ENCODE measurements at regions not wholly inside any gene's neighbourhood (a gene's known extent, or its start where the extent isn't known, plus 50 kb on each side); places are given as distances from the start of the nearest gene placed in this dataset.
A peak's percentile ranks its signal among the peaks of the same experiment; 100 is the strongest.

DNA sequence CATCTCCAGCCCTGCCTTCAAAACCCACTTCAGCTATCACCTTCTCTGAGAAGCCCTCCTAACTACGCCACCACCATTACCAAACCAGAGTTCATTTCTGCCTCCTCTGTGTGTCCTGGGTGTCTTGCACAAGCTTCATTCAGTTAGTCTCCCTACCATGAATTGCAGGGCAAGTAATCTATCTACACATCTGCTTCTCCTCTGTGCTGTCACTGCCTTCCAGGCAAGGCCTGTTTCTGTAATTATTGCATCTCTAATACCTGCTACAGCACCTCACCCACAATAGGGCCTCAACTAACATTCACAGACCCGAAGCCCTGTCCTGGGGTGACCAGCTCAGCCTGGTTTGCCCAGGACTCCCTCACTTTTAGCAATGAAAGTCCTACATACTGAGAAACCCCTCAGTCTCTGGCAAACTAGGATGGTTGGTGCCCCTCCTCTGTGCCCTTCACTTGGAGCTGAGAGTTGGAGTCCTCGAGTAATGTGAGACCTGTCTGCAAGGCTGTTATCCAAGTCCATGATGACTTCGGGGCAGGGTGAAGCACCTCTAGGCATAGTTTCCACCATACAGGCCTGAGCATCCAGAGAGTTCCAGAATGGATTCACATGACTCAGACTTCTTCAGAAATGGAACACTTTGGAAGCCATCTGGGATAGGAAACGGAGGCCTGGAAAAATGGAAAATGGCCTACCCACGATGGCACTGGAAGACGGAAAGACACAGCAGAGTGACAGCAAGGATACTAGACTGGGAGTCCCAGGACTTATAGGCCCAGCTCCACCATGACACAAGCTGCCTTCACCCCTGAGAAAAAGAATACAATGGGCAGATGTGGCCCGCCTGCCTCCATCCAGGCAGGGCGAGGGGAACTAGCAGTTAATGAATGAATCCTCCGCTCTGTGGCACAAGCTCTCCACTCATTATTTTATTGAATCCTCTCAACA lies 269.3 kb downstream of the BUD13 start:
- no peak for DNase-seq

DNA sequence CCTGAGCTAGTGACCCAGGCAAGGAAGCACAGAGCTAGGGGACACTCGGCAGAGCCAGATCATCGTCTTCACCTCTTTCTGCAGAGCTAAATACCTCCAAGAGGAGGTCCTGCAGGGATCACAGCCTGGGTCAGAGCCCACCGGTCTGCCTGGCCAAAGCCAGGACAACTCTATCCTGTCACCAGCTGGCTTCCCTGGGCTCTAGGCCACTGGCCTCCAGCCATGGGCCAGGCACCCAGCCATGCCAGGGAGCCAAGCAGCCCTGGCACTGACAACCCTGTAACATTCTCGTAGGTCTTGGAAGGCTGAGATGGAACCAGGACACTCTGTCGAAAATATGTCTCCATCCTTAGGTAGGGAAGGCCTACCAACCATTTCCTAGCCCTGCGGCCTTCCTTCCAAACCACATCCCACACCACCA lies 270.1 kb downstream of the BUD13 start:
- DNase-seq: no peak

DNA sequence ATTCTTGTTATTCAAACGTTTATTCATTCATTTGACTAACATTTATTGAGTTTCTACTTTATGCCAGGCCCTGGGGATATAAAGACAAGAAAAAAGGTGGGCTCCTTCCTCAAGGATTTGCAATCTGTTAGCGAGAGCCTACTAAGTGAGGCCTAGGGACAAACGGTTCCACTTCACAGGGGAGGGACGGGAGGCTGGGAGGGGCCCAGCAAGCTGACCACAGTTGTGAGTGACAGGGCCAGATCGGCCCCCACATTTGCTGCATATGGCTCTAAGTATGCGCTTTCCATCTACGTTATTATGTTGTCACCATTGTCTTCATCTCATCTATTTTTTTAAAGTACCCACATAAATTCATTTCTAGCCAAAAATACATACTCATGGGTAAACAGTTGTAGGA lies 271.1 kb downstream of the BUD13 start:
- DNase-seq: no peak

DNA sequence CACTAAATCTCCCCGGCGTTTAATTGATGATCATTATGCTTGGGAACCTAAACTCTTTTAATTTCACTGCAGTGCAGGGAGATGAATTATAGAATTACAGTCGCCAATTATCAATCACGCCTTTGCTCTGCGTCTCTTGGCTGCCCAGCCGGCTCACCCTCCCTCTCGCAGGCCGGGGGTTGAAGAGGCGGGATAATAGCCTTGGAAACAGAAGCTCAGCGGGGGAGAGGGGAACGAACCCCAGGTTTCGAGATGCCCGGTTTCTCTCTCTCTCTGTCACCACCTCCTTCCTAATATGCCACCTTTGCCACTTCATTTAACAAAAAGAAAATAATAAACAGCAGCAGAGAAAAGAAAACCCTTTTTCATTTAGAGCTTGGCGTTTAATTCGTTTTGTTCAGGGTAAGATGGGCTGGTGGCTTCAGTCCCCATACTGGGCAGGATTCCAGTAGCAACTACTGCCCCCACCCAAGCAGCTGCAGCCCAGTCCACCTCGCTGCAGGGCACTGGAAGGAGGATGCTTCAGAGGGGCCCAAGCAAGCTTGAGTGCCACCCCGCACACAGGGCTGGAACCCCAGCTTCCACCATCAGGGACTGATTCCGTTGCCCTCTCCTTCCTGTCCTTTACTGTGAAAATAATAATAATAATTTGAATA lies 271.7 kb downstream of the BUD13 start:
- no peak for DNase-seq

DNA sequence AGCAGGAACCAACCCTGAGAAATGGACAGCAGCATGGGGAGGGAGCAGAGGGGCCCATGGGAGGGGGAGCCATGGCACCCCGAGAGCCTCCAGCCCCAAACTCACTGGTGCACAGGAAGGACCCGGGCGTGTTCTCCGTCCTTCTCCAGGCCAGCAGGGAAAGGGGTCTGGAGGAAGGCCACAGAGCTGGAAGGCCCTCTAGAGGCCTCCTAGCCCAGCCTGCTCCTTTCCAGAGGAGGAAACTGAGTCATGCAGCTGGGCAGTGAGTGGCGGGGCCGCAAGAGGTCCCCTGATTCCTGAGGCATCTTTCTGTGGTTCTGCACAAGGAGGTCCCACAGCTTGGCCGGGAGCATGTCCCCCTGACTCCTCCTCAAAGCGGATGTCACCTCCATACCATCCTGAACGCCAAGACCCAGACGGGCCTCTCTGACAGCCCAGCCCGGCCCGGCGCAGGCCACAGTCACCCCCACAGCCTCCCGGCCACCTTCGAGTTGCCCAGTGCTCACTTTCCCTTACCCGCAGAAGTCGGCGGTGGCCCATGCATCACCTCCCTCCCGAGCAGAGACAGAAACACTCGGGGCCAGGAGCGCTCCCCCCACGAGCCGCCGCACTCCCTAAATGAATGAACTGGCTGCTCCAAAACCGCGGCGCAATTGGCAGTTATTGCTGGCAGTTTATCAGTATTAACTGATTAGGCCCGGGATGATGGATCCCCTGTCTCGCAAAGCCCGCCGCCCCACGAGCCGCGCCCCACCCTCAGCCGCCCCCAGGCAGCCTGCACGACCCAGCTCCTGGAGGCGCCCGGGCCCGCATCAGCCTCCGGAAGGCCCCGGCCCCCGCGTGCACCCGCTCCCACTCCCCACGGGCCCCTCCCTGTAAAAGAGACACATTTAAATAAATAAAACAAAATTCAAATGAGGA lies 272.5 kb downstream of the BUD13 start:
- DNase-seq: no peak

DNA sequence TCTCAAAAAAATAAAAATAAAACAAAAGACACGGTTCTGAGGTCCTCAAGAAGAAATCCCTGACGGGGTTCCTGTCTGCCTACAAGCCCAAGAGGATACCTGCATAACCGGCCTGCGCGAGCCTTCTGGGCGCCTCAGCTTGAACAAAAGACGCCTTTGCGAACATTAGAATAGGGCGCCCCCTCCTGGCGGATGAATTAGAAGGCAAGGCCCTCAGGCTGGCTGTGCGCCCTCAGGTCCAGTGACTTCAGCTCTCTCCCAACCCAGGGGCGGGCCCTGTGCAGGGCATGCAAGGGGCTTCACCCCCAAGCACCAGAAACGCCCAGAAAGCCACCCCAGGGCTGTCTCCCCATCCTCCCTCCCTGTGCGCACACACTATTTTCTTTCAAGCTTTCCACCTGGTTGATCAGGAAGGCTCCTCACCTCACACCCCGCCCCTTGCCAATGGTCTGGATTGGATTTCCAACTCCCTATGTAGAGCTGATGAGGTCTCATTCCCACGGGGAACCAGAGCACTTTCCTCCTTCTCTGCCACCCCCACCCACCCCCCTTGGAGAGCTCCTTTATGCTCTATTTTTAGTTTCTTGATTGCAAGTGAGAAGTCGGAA lies 273.3 kb downstream of the BUD13 start:
- peak; percentile 36 to 50 for DNase-seq

DNA sequence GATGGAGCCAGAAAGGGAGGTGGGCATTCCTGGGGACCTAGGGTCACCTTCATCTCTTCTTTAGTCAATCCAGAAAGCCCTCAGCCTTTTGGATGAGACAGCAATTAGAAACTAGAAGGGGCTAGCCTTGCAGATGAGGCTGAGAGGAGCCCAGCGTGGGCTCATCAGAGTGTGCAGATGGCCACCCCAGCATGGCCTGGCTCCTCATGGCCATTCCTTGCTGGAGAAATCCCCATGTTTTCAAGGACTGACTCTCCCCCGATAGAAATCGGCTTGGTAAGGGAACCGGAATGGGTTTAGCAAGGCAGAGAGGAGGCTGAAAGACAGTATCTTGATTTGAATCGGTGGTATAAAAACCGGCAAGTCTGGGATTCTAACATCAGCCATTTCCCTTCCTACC lies 274.6 kb downstream of the BUD13 start:
- DNase-seq: no peak

DNA sequence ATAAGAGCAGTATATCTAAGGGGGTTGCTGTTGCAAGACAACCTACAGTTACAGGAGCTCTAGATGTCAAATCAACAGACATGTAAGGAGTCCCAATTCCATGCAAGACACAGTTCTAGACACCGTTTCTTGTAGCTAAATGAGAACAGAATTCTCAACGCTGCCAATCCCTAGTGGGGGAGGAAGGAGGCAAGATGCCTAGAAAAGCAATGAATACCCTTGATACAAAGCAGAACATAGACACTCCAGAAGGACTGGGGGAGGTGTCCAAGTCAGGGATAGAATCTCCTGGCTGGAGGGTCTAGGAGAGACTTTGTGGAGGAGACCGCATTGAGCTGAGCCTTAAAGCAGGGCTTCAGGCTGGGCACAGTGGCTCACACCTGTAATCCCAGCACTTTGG lies 280.2 kb downstream of the BUD13 start:
- DNase-seq: no peak

DNA sequence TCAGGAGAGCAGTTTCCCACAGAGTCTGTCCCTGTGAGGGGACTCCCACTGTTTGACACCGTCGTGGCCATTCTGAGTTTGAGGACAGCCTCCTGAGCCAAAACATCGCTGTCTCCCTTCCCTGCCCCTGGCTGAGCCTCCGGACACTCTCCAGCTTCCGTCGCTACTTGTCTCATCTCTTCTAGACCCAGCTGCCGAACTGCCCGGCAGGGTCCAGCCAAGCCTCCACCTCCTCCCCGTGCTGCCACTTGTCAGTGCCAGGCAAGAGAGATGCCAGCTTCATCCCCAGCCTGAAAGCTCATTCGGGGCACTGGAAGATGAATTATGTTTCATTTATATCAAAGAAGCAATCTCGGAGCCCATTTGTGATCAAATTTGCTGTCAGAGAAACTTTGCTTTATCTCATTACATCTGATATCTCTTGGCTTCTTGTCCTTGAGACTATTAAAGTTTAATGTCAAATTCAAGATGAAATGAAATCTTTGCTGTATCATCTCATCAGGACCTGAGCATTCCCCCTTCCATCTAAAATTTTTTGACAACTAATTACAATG lies 283.9 kb downstream of the BUD13 start:
- DNase-seq: no peak

DNA sequence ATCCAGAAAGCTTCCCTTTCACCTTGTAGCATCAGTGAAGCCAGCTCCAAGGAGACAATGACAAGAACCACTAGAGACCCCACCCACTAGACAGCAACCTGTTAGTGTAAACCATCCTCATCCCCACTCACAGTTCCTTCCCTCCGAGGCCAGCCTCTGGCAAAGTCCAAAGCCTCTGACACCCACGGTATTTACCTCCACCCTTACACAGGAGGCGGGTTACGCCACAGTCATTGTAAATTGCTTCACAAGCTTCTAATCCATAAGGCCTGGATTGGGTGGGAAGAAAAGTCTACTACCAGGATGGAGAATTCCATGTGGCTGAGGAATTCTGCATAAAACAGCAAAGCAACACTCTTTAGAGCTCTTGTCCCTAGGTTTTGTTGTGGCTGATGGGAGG lies 287.4 kb downstream of the BUD13 start:
- no peak for DNase-seq

DNA sequence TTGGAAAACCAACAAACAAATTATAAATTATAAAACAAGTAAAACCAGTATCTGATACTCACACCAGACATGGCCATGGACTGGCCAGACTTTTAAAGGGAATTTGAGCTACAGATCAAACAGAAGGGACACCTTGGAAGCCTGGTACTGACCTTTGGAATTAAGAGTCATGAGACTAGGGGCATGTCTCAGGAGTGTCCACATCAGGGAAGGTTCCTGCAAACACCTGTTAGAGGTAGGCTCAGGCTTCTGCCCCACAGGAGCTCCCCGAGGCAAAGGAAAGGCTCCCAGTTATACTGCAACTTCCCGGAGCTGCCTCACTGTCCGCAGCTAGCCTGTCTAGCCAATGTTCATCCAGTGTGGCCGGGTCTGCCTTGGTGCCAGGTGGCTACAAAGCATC lies 290.1 kb downstream of the BUD13 start:
- no peak for DNase-seq

DNA sequence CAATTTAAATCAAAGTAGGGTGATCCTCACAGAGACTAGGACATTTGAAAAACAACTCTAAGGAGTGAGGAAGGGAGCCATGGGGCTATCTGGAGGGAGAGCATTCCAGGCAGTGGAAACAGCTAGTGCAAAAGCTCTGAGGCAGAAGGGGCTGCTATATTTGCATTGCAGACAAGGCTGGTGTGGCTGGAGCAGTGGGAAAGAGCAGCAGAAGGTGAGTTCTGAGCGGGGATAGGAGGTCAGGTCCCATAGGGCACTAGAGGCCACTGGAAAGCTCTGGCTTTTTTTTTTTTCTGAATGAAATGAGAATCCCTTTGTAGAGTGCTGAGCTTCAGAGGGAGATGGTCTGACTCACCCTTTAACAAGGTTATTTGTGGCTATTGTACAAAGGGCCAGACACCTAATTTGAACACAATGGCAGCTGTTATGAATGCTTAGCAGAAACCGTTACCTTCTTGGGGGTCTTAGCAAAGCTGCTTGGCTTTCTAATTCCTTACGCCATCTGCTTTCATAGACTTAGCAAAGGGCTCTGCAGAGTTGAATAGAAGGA lies 291.6 kb downstream of the BUD13 start:
- no peak for DNase-seq

DNA sequence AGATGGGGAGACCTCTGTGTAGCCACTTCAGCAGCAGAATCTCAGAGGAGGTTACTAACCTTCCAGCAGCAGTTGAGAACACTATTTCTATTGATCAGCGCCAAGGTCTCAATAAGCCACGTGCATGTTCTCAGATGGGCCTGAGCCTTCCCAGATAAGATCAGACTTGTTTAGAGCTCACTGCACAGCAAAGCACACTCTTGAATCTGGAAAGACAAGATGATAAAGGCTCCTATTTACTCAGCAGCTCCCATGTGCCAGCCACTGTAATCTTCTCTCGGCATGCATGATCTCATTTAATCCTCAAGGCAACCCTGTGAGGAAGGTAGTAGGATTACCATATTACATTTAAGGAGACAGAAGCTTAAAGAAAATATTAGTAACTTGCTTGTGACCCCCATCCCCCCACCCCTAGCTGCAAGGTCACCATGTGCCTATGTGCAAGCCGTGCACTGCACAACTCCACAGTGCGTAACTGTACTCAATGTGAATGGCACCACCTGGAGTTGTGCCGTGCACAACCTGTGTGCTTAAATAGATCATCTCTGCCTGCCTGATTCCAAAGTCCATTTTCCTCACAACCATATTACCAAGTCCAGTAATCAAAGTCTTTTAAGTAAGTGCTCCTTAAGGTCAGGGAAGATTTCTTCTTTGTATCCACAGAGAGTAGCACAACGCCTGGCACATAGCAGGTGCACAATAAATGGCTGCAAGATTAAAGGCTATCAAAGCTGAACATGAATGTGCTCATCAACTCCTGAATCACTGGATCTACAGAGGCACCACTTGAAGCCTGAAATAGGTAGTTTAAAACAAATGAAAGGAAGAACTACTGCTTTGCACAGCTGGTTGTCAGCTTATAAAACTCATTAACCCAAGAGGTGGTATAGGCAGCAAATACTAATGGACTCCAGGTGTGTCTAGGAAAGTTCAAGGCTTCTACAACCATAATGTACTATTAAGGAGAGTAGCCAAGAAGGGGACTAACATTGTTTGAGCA lies 293.8 kb downstream of the BUD13 start:
- no peak for DNase-seq

DNA sequence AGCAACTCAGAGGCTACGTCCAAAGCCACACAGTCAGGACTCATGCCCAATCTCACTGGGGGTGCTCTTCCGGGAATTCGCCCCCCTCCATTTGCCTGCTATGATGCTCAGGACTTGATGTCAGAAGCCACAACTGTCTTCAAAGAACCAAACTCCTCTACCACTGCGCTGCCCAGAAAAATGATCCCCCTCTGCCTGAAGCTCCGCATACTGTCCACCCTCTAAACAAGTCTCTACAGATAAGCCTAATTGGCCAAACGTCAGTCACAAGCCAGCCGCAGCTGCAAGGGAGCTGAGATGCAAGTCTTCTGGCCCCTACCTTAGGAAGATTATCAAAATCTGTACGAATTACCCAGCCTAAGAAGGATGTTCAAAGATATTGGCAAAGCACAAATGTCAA lies 294.6 kb downstream of the BUD13 start:
- no peak for DNase-seq

DNA sequence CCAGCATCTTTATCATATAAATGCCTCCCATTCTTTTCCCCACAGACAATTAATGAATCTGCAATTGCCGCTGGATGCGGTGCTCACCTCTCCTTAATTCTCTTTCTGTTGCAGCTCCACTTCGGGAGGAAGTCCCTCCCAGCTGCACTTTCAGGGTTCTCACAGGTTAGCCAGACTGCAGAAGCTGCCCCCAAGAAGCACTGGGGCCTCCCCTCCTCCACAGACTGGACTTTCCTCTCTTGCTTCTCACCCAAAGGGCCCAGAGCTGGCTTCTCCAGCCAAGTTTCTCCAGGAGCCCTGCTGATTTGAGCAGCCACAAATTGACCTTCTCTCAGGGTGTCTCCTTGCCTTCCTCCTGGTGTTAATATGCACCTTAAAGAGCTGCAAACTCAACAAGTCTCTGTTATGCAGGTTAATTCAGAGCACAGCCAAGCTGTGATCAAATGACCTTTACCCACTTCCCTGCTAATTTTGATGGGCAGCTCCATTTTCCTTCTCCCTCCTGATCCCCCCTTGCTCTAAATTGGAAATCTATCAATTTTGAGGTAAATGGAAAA lies 298.9 kb downstream of the BUD13 start:
- no peak for DNase-seq

DNA sequence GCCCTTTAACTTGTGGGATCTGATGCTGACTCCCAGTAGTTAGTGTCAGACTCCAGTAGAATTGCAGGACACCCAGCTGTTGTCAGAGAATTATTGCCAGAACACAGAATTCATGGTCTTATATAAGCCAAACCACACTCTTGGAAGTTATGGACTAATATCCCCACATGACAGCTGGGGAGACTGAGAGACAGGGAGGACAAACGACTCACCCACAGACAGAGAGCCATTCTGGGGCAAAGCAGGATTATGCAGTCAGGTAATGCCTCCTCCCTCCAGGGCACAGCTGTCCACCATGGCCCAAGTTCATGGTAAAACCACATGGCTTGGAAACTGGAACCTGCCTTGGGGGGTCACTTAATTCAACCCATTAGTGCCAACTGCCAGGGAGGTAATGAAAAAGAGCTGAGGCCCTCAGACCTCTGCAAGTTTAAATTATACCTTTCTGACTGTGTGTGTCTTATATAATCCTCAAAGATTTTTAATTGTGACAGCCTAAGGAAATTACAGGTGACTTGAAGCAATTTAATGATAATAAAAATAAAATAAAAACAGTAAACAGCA lies 299.5 kb downstream of the BUD13 start:
- no peak for DNase-seq

DNA sequence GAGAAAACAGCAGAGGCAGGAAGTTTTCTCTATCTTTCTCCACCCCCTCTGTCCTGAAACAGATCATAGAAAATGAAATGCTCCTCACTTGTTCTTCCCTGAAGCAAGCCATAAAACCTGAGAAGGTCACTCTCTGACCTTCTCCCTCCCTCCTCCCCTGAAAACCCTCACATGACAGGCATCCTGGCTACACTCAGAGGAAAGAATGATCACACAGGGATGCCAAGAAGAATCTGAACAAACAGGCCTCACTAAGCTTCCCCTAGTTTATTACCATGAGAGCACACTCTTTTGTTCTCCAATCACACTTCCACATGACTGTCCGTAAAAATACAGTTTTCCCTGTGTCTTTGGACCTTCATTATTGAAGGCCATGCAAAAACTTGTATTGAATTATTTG lies 300.1 kb downstream of the BUD13 start:
- DNase-seq: no peak

DNA sequence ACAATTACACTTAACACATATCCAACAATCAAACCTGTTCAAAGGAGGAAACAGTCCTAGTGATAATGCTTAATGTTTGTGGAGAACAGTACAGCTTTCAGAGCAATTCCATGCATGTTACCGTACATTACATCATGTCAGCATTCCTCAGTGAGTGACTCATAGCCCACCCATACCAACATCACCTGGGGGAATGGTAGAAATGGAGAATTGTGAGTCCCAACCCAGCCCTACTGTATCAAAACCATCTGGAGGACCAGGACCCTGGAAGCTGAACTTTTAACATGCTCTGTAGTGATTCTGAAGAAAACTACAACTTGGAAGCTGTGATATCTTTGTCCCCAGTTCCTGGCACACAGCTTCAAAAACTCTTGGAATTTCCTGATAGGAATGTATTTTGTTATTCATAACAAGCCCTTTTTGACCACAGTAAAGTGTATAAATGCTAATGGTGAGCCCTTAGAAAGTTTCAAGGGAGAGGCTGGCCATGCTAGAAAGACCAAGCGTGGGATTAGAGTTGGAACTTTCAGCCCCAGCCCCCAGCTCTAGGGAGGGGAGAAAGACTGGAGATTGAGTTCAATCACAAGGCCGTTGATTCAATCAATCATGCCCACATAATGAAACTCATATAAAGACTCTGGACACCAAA lies 301.1 kb downstream of the BUD13 start:
- DNase-seq: no peak

DNA sequence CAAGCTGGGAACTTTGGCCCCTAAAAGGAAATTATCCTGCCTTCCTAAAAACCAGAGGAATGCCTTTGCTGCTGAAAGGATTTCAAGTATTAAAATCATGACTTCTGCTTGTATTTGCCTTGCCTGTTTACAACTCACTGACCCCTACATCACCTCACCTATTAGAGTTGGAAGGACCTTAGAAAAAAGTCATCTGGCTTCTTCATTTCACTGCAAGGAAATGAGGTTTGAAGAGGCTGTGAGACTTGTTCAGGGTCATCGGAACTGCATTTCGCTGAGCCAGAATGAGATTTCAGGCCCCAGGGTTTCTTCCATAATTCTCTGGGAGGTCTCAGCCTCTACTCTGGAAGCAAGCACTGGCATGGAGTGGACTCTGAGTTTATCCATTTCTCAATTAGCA lies 304.1 kb downstream of the BUD13 start:
- DNase-seq: no peak

DNA sequence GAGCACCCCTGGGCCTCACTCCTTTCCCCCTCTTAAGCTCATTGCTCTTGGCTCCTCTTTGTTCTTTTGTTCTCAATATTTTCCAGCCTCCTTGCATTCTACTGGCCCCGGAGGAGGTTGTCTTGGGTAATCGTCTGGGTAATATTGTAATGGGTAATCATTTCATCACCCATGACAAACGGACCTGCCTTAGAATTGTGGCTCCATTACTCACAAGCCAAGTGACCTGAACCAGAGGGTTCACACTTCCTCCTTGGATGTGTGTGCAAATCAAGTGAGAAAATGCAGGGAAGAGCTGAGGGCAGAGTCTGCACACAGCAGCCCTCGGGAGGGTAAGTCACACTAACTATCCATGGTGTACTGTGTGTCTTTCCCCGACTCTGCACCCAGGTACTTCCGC lies 305.0 kb downstream of the BUD13 start:
- no peak for DNase-seq

All from AML-193 (cell line).